Astrocyte (in vitro differentiated cells and primary cell): ENCODE measurements at regions not wholly inside any gene's neighbourhood (a gene's known extent, or its start where the extent isn't known, plus 50 kb on each side); places are given as distances from the start of the nearest gene placed in this dataset.
A peak's percentile ranks its signal among the peaks of the same experiment; 100 is the strongest.

Experiments used
- DNase-seq: peaks from one replicate; pipeline ENCODE4 v3.0.0-alpha.2; 2010; ENCODE audit warnings: low read depth
- FAIRE-seq: peaks from 2 replicates; lab custom pipeline; 2011; peaks lifted over from hg19 to GRCh38; lab: Jason Lieb, UNC
- H2AFZ ChIP-seq: 2 replicates; pipeline ENCODE4 v1.6.0; 2012; ENCODE audit warnings: low read depth, low read length, inconsistent platforms
- H3K27ac ChIP-seq: 2 replicates; pipeline ENCODE4 v1.5.1; 2011; ENCODE audit warnings: low read depth, low read length, inconsistent platforms
- H3K27me3 ChIP-seq: 2 replicates; pipeline ENCODE4 v1.6.0; 2011; ENCODE audit warnings: low read length, inconsistent platforms; ENCODE audit not compliant: insufficient read depth
- H3K36me3 ChIP-seq: 2 replicates; pipeline ENCODE4 v1.5.1; 2011; ENCODE audit warnings: low read length, inconsistent platforms; ENCODE audit not compliant: insufficient read depth
- H3K4me1 ChIP-seq: 2 replicates; pipeline ENCODE4 v1.5.1; 2011; ENCODE audit warnings: low read length, inconsistent platforms; ENCODE audit not compliant: insufficient read depth
- H3K4me2 ChIP-seq: 2 replicates; pipeline ENCODE4 v1.6.0; 2012; ENCODE audit warnings: low read length, inconsistent platforms
- H3K4me3 ChIP-seq: 2 replicates; pipeline ENCODE4 v1.5.1; 2011; ENCODE audit warnings: low read depth, mild to moderate bottlenecking, low read length, inconsistent platforms; ENCODE audit not compliant: insufficient read depth
- H3K79me2 ChIP-seq: 2 replicates; pipeline ENCODE4 v1.6.0; 2012; ENCODE audit warnings: mild to moderate bottlenecking, low read length, inconsistent platforms; ENCODE audit not compliant: insufficient read depth
- H3K9ac ChIP-seq: 2 replicates; pipeline ENCODE4 v1.6.0; 2012; ENCODE audit warnings: mild to moderate bottlenecking, low read length, inconsistent platforms
- H3K9me3 ChIP-seq: 2 replicates; pipeline ENCODE4 v1.5.1; 2012; ENCODE audit warnings: low read depth, mild to moderate bottlenecking, low read length, inconsistent platforms; ENCODE audit not compliant: insufficient read depth
- H4K20me1 ChIP-seq: 2 replicates; pipeline ENCODE4 v1.6.0; 2012; ENCODE audit warnings: low read length, inconsistent platforms; ENCODE audit not compliant: insufficient read depth
- H3K27ac Mint-ChIP-seq: one replicate; pipeline ENCODE4 v1.8.0; 2021; ENCODE audit warnings: mild to moderate bottlenecking, mixed read lengths; ENCODE audit not compliant: unreplicated experiment
- H3K27me3 Mint-ChIP-seq: one replicate; pipeline ENCODE4 v1.8.0; 2021; ENCODE audit warnings: low read depth, mixed read lengths; ENCODE audit not compliant: unreplicated experiment
- H3K36me3 Mint-ChIP-seq: one replicate; pipeline ENCODE4 v1.8.0; 2021; ENCODE audit warnings: low read depth, mixed read lengths; ENCODE audit not compliant: unreplicated experiment
- H3K4me1 Mint-ChIP-seq: one replicate; pipeline ENCODE4 v1.8.0; 2021; ENCODE audit warnings: low read depth, mixed read lengths; ENCODE audit not compliant: unreplicated experiment
- H3K4me3 Mint-ChIP-seq: one replicate; pipeline ENCODE4 v1.8.0; 2021; ENCODE audit warnings: mild to moderate bottlenecking, moderate library complexity, mixed read lengths; ENCODE audit not compliant: unreplicated experiment
- H3K9me3 Mint-ChIP-seq: one replicate; pipeline ENCODE4 v1.8.0; 2021; ENCODE audit warnings: mild to moderate bottlenecking, mixed read lengths; ENCODE audit not compliant: unreplicated experiment
- EZH2 ChIP-seq: IDR thresholded peaks from 2 replicates; pipeline ENCODE4 v1.6.1; 2012; ENCODE audit warnings: mild to moderate bottlenecking, low read length, inconsistent platforms; ENCODE audit not compliant: insufficient read depth
- TF ChIP-seq, protein P1 (sequence below): IDR thresholded peaks from 2 replicates; pipeline ENCODE4 v1.5.1; 2011; ENCODE audit warnings: low read depth, mild to moderate bottlenecking, inconsistent platforms, low read length, moderate library complexity; ENCODE audit not compliant: insufficient read depth

DNA sequence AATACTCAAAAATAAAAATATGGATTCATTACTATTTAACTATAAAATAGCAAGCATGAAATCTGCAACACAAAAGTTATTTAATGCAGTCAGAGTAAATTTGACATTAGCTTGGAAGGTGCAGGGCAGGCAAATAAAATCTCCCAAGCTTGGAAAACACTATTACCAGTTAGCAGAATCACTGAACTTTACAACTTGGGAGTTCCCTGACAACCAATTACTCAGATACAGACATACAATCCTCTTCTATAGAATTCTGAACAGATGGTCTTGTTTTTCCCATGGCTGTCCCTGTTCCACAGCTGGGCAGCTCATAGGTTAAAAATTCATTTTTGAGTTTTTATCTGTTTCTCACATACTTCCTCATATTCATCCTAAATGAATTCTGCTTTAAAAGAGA, 1002.6 kb downstream of the SORCS3 start:
- Histone ChIP-seq H3K27me3 (no peaks in the 10 kb centered on the region), H4K20me1 (no peaks in the 10 kb centered on the region), H3K4me2 (no peak overlapping the region), H3K36me3 (no peaks in the 10 kb centered on the region), H3K79me2 (no peaks in the 10 kb centered on the region), H3K27ac (no peak overlapping the region), H3K4me1 (no peaks in the 10 kb centered on the region), H3K4me3 (no peak overlapping the region), H2AFZ (no peak overlapping the region), H3K9me3 (no peaks in the 10 kb centered on the region), H3K9ac (no peak overlapping the region)
- no peak for DNase-seq
- FAIRE-seq, result no peak
- no peaks in the 10 kb centered on the region for H3K4me1 Mint-ChIP-seq
- no peak overlapping the region for H3K27ac Mint-ChIP-seq
- H3K27me3 Mint-ChIP-seq, result no peaks in the 10 kb centered on the region
- H3K9me3 Mint-ChIP-seq, result peaks cover 2% of the 10 kb centered on the region
- TF ChIP-seq, protein P1, sequence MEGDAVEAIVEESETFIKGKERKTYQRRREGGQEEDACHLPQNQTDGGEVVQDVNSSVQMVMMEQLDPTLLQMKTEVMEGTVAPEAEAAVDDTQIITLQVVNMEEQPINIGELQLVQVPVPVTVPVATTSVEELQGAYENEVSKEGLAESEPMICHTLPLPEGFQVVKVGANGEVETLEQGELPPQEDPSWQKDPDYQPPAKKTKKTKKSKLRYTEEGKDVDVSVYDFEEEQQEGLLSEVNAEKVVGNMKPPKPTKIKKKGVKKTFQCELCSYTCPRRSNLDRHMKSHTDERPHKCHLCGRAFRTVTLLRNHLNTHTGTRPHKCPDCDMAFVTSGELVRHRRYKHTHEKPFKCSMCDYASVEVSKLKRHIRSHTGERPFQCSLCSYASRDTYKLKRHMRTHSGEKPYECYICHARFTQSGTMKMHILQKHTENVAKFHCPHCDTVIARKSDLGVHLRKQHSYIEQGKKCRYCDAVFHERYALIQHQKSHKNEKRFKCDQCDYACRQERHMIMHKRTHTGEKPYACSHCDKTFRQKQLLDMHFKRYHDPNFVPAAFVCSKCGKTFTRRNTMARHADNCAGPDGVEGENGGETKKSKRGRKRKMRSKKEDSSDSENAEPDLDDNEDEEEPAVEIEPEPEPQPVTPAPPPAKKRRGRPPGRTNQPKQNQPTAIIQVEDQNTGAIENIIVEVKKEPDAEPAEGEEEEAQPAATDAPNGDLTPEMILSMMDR, result no peak
- TF ChIP-seq EZH2, result no peak
- H3K4me3 Mint-ChIP-seq, result no peak overlapping the region
- H3K36me3 Mint-ChIP-seq, result no peaks in the 10 kb centered on the region

DNA sequence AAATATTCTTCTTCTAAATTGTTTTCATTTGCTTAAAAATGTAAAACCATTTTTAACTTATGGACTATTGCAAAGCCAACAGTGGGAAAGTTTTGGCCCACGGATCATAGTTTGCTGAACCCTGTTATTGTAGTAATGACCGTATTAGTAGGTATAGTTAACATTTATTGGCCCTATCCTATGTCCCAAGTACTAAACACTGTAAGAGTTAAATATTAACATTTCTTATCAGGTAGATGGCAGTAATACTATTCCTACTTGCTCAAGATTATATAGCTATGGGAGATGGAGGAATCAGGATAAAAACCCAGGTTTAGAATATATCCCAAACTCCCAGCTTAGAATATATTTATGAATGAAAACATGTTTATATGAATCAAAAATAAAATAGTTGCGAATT, 993.2 kb downstream of the SORCS3 start:
- Histone ChIP-seq H3K27ac (no peak overlapping the region), H3K4me1 (no peaks in the 10 kb centered on the region), H3K9ac (no peak overlapping the region), H3K4me2 (no peak overlapping the region), H4K20me1 (no peaks in the 10 kb centered on the region), H3K4me3 (no peak overlapping the region), H3K36me3 (no peaks in the 10 kb centered on the region), H3K9me3 (peaks cover 2% of the 10 kb centered on the region), H3K27me3 (no peaks in the 10 kb centered on the region), H2AFZ (no peak overlapping the region), H3K79me2 (no peaks in the 10 kb centered on the region)
- H3K27ac Mint-ChIP-seq, result no peak overlapping the region
- no peak overlapping the region for H3K4me3 Mint-ChIP-seq
- no peaks in the 10 kb centered on the region for H3K27me3 Mint-ChIP-seq
- H3K4me1 Mint-ChIP-seq, result no peaks in the 10 kb centered on the region
- peaks cover 6% of the 10 kb centered on the region for H3K9me3 Mint-ChIP-seq
- H3K36me3 Mint-ChIP-seq, result no peaks in the 10 kb centered on the region
- TF ChIP-seq, protein P1, result no peak
- no peak for FAIRE-seq
- no peak for DNase-seq

DNA sequence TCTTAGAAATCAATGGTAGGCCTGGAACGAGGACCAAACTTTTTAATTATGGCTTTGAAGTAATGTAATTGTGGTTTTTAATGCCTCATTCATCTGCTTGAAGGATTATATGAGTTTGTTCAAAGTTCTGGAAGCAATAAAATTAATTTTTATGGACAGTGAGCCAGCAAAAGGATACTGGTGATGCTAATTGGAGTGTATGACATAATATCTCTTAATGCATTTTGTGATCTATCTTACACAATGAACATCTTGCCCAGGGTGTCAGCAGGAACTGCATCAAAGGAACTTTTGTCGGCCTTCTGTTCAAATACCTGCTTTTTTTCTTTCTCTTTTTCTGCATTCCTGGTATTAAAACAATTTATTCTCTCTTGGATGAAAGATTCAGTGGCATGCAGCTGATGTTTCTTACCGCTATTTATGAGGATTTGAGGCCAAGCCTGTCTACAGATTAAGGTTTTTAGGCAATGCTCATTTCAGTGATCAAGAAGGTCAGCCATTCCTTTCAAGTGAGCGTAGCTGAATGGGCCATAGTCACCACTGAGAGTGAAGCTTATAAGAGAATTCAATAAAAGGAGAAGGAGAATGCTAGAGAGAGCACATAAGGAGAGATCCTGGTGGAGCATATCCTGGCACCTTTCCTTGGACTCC, 974.8 kb downstream of the SORCS3 start:
- Mint-ChIP-seq H3K4me3 (no peak overlapping the region), H3K9me3 (no peaks in the 10 kb centered on the region), H3K36me3 (no peaks in the 10 kb centered on the region), H3K4me1 (no peaks in the 10 kb centered on the region), H3K27ac (no peak overlapping the region), H3K27me3 (no peaks in the 10 kb centered on the region)
- Histone ChIP-seq H3K9me3 (peaks cover 3% of the 10 kb centered on the region), H4K20me1 (no peaks in the 10 kb centered on the region), H2AFZ (no peak overlapping the region), H3K4me3 (no peak overlapping the region), H3K4me2 (no peak overlapping the region), H3K27me3 (no peaks in the 10 kb centered on the region), H3K27ac (no peak overlapping the region), H3K36me3 (no peaks in the 10 kb centered on the region), H3K9ac (no peak overlapping the region), H3K79me2 (no peaks in the 10 kb centered on the region), H3K4me1 (no peaks in the 10 kb centered on the region)
- TF ChIP-seq, protein P1, result no peak
- TF ChIP-seq EZH2, result no peak
- DNase-seq (peak; percentile 28), FAIRE-seq (no peak)
